A673 (cell line): ENCODE measurements at regions not wholly inside any gene's neighbourhood (a gene's known extent, or its start where the extent isn't known, plus 50 kb on each side); places are given as distances from the start of the nearest gene placed in this dataset.
"Not testable (repeated sequence)": the region's sequence is repeated elsewhere in the genome, so short reads cannot be mapped to it uniquely, and the experiment has no call there.

Experiments used
- BruUV-seq: library from RNA; stranded (reverse); fragments of 400-500 nt; replicated peaks from 2 replicates; lab custom pipeline; 2021; lab: Mats Ljungman, UMichigan
- CTCF ChIA-PET: fragments of 300-600 bp; sonication (Branson Sonifier 250); formaldehyde crosslinking; loops from one replicate; lab custom pipeline; 2022; ENCODE audit warnings: antibody characterized with exemption; lab: Charles Lee
- POLR2A ChIA-PET: fragments of 300-600 bp; sonication (Branson Sonifier 250); formaldehyde crosslinking; loops from one replicate; lab custom pipeline; 2022; ENCODE audit warnings: antibody characterized with exemption; ENCODE audit not compliant: low non-redundant PET; lab: Charles Lee
- DNase-seq: peaks from one replicate; pipeline ENCODE4 v3.0.0-alpha.2; 2015; ENCODE audit warnings: low spot score
- H3K27ac ChIP-seq: fragments of 200-600 bp; sonication (generic); 2 replicates; pipeline ENCODE4 v1.5.1; 2016; ENCODE audit warnings: mixed run types, low read depth, mild to moderate bottlenecking, mixed read lengths, antibody characterized with exemption, low read length; ENCODE audit not compliant: poor library complexity, severe bottlenecking
- H3K27me3 ChIP-seq: fragments of 200-600 bp; sonication (generic); replicated peaks from 2 replicates; pipeline ENCODE4 v1.6.1; 2017; ENCODE audit warnings: mixed run types, low read depth, mild to moderate bottlenecking, mixed read lengths, antibody characterized with exemption, low read length; ENCODE audit not compliant: insufficient read depth, poor library complexity
- H3K36me3 ChIP-seq: fragments of 200-600 bp; sonication (generic); 2 replicates; pipeline ENCODE4 v1.6.1; 2016; ENCODE audit warnings: mixed run types, mild to moderate bottlenecking, mixed read lengths, antibody characterized with exemption, low read length; ENCODE audit not compliant: insufficient read depth, poor library complexity, severe bottlenecking
- H3K4me1 ChIP-seq: fragments of 200-600 bp; sonication (generic); 2 replicates; pipeline ENCODE4 v1.6.1; 2017; ENCODE audit warnings: mixed run types, mild to moderate bottlenecking, mixed read lengths, antibody characterized with exemption, low read length; ENCODE audit not compliant: insufficient read depth, poor library complexity, severe bottlenecking
- H3K4me3 ChIP-seq: fragments of 200-600 bp; sonication (generic); 2 replicates; pipeline ENCODE4 v1.5.1; 2016; ENCODE audit warnings: low read depth, mixed run types, mild to moderate bottlenecking, mixed read lengths, low read length; ENCODE audit not compliant: poor library complexity, severe bottlenecking
- H3K9me3 ChIP-seq: fragments of 200-600 bp; sonication (generic); 2 replicates; pipeline ENCODE4 v1.6.1; 2016; ENCODE audit warnings: mixed run types, low read depth, mild to moderate bottlenecking, mixed read lengths, antibody characterized with exemption, low read length; ENCODE audit not compliant: poor library complexity, severe bottlenecking
- CTCF ChIP-seq: fragments of 300-800, 200-600 bp; sonication (generic); conservative IDR thresholded peaks from 2 replicates; pipeline ENCODE4 v1.5.1; 2017; ENCODE audit warnings: low read depth, mild to moderate bottlenecking, antibody characterized with exemption, low read length, moderate library complexity, mixed read lengths
- EZH2 ChIP-seq: fragments of 200-600 bp; sonication (generic); IDR thresholded peaks from 2 replicates; pipeline ENCODE4 v1.6.1; 2017; ENCODE audit warnings: borderline replicate concordance, low read depth, mild to moderate bottlenecking, mixed read lengths, antibody characterized with exemption, low read length; ENCODE audit not compliant: poor library complexity, severe bottlenecking
- intact Hi-C: fragments of 100-400 bp; cut with micrococcal nuclease; formaldehyde crosslinking; loops from one replicate; pipeline ENCODE4 v1.10.0; 2022; ENCODE audit not compliant: unreplicated experiment

DNA sequence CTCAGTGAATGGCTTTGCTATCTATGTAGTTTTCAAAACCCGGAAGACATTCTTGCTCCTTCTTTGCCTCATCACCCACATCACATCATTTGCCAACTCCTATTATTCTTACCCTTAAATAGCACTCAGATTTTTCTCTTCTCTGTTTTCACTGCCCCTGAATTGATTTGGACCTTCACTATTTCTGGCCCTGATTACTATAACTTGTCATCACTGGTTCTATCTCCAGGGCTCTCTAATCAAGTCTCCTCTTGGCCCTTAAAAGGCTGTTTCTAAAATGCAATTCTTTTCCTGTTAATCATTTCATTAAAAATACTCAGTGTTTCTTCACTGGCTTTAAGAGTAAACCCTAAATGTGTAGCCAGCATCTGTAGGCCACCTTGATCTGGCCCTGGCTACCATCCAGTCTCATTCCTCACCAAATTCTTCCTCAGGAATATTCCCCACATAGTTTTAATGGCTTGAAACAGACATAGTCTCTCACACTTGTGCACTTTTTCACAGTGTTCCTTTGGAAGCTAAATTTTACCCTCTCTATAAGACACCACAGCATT lies 437.1 kb upstream of the CBLB start:
- TF ChIP-seq CTCF (no peak), EZH2 (no peak)
- no peak for DNase-seq
- intact Hi-C loops: no loop called here
- no peaks in the 10 kb centered on the region for H3K36me3 ChIP-seq
- ChIA-PET CTCF (no interaction called here), POLR2A (no interaction called here)
- H3K4me3 ChIP-seq: no peak overlapping the region
- H3K27me3 ChIP-seq: no peaks in the 10 kb centered on the region
- no peak overlapping the region for H3K27ac ChIP-seq
- H3K4me1 ChIP-seq: no peaks in the 10 kb centered on the region
- H3K9me3 ChIP-seq: no peaks in the 10 kb centered on the region
- BruUV-seq: no TSS peak

- no peaks in the 10 kb centered on the region for H3K4me1 ChIP-seq
- ChIA-PET CTCF (no interaction called here), POLR2A (no interaction called here)
- no peak overlapping the region for H3K27ac ChIP-seq
- intact Hi-C loops: no loop called here
- H3K4me3 ChIP-seq: no peak overlapping the region
- H3K36me3 ChIP-seq: no peaks in the 10 kb centered on the region
- no peak for DNase-seq
- no TSS peak for BruUV-seq
- TF ChIP-seq EZH2 (no peak), CTCF (no peak)
- no peaks in the 10 kb centered on the region for H3K27me3 ChIP-seq
- no peaks in the 10 kb centered on the region for H3K9me3 ChIP-seq
Measured at GRCh38 chr3:106309274-106309673, 440.5 kb upstream of the CBLB start.

DNA sequence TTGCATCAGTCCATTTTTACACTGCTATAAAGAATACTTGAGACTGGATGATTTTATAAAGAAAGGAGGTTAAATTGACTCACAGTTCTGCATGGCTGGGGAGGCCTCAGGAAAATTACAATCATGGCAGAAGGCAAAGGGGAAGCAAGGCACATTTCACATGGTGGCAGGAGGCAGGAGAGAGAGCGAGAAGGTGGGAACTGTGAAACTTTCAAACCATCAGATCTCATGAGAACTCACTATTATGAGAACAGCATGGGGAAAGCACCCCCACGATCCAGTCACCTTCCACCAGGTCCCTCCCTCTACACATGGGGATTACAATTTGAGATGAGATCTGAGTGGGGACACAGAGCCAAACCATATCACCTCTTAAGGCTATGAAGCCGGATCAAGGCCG lies 441.0 kb upstream of the CBLB start:
- H3K27me3 ChIP-seq, H3K36me3 ChIP-seq, H3K4me1 ChIP-seq, intact Hi-C loops, POLR2A ChIA-PET, CTCF ChIA-PET, H3K9me3 ChIP-seq, H3K27ac ChIP-seq, BruUV-seq, H3K4me3 ChIP-seq, DNase-seq: not testable (repeated sequence)
